ENCODE measurements at regions not wholly inside any gene's neighbourhood (a gene's known extent, or its start where the extent isn't known, plus 50 kb on each side); places are given as distances from the start of the nearest gene placed in this dataset.
"Not testable (repeated sequence)": the region's sequence is repeated elsewhere in the genome, so short reads cannot be mapped to it uniquely, and the experiment has no call there.

- Histone ChIP-seq H3K36me3 (ENCODE audit: control insufficient read depth in 2 of 2, insufficient read depth in 1 of 2, low read length in 2 of 2) (no peaks in the 10 kb centered on the region), H3K9me3 (ENCODE audit: control insufficient read depth, insufficient read depth, low read depth, low read length) (no peaks in the 10 kb centered on the region), H3K4me1 (ENCODE audit: control insufficient read depth, insufficient read depth, low read length) (no peaks in the 10 kb centered on the region), H3K4me3 (ENCODE audit: low read depth, low read length) (no peak overlapping the region), H3K27ac (ENCODE audit: extremely low read depth, low read depth, low read length) (no peak overlapping the region)
- TF ChIP-seq ZNF843 (tag by site-specific recombination; IDR thresholded peaks at IDR 0.05) = no peak
- CTCF ChIA-PET = no interaction called here
- POLR2A ChIA-PET = no interaction called here
Observed at GRCh38 chr5:119751734-119752094, 122.4 kb downstream of the FAM170A start.

- ChIA-PET POLR2A (no interaction called here), CTCF (interaction anchor here (0.6 to 0.8 kb wide), 3 partner anchors 12 to 1055 kb away, joined by 3 to 4 read pairs (median 3); no protein-coding TSS in a partner anchor)
- Histone ChIP-seq H3K4me1 (ENCODE audit: control insufficient read depth, insufficient read depth, low read length) (no peaks in the 10 kb centered on the region), H3K4me3 (ENCODE audit: low read depth, low read length) (no peak overlapping the region), H3K36me3 (ENCODE audit: control insufficient read depth in 2 of 2, insufficient read depth in 1 of 2, low read length in 2 of 2) (no peaks in the 10 kb centered on the region), H3K27ac (ENCODE audit: extremely low read depth, low read depth, low read length) (no peak overlapping the region), H3K9me3 (ENCODE audit: control insufficient read depth, insufficient read depth, low read depth, low read length) (no peaks in the 10 kb centered on the region)
- no peak for TF ChIP-seq ZNF239 (tag by site-specific recombination; IDR thresholded peaks at IDR 0.05)
- TF ChIP-seq ZNF133 (tag by site-specific recombination; IDR thresholded peaks at IDR 0.05) = no peak
- no peak for TF ChIP-seq HIC1 (tag by site-specific recombination; IDR thresholded peaks at IDR 0.05)
- no peak for TF ChIP-seq ZEB2 (tag by site-specific recombination; IDR thresholded peaks at IDR 0.05)
- no peak for TF ChIP-seq ZNF518A (tag by site-specific recombination; conservative IDR thresholded peaks at IDR 0.05; ENCODE audit: low read depth)
- TF ChIP-seq ZNF433 (tag by site-specific recombination; IDR thresholded peaks at IDR 0.05; ENCODE audit: low read depth) = no peak
- TF ChIP-seq TSHZ1 (tag by site-specific recombination; IDR thresholded peaks at IDR 0.05; ENCODE audit: borderline replicate concordance) = no peak
- TF ChIP-seq ZNF660 (tag by site-specific recombination; IDR thresholded peaks at IDR 0.05) = no peak
- TF ChIP-seq ZNF10 (tag by site-specific recombination; IDR thresholded peaks at IDR 0.05) = no peak
- TF ChIP-seq ZNF140 (tag by site-specific recombination; IDR thresholded peaks at IDR 0.05) = no peak
- TF ChIP-seq ZNF654 (tag by site-specific recombination; IDR thresholded peaks at IDR 0.05; ENCODE audit: low read depth) = no peak
- TF ChIP-seq ZFP69B (tag by site-specific recombination; IDR thresholded peaks at IDR 0.05) = no peak
Observed at GRCh38 chr5:119752921-119753886, 123.8 kb downstream of the FAM170A start.

GRCh38 chr5:119754825-119755224 is 125.5 kb downstream of the FAM170A start:
- H3K4me1 ChIP-seq (ENCODE audit: control insufficient read depth, insufficient read depth, low read length); H3K27ac ChIP-seq (ENCODE audit: extremely low read depth, low read depth, low read length); H3K4me3 ChIP-seq (ENCODE audit: low read depth, low read length); POLR2A ChIA-PET; H3K9me3 ChIP-seq (ENCODE audit: control insufficient read depth, insufficient read depth, low read depth, low read length); CTCF ChIA-PET; H3K36me3 ChIP-seq (ENCODE audit: control insufficient read depth in 2 of 2, insufficient read depth in 1 of 2, low read length in 2 of 2): not testable (repeated sequence)

Measured in HEK293 (cell line).